HCT116 (cell line): ENCODE measurements at regions not wholly inside any gene's neighbourhood (a gene's known extent, or its start where the extent isn't known, plus 50 kb on each side); places are given as distances from the start of the nearest gene placed in this dataset.

ENCODE experiments used
- ATAC-seq: fragments of 200-7000 bp; cut with Tn5 transposase; 2 replicates; pipeline ENCODE4 v1.9.1; 2020; ENCODE audit warnings: mild to moderate bottlenecking, moderate library complexity
- BruUV-seq: library from RNA; stranded (reverse); fragments of 400-500 nt; replicated peaks from 2 replicates; lab custom pipeline; 2021; lab: Mats Ljungman, UMichigan
- CTCF ChIA-PET: fragments of 300-600 bp; sonication (Branson Sonifier 250); formaldehyde crosslinking; loops from one replicate; lab custom pipeline; 2021; ENCODE audit warnings: antibody characterized with exemption; lab: Charles Lee
- POLR2A ChIA-PET: fragments of 300-600, 350-600 bp; sonication (Branson Sonifier 250); formaldehyde crosslinking; loops from one replicate; lab custom pipeline; 2021; ENCODE audit warnings: antibody characterized with exemption; lab: Charles Lee
- RAD21 ChIA-PET, 2 experiments: fragments of 300-600 bp; sonication (Branson Sonifier 250); formaldehyde crosslinking; loops; one replicate each; lab custom pipeline; 2023; ENCODE audit warnings: low total read pairs in 2 of 2; ENCODE audit not compliant: uncharacterized antibody in 2 of 2, unreplicated experiment in 2 of 2, low non-redundant PET in 1 of 2; lab: Charles Lee
- DNase-seq: peaks from one replicate; pipeline ENCODE4 v3.0.0-alpha.2; 2010; ENCODE audit warnings: low read depth, low spot score
- H2AFZ ChIP-seq: fragments of 200-600 bp; shearing (Covaris generic), sonication (generic); 2 replicates; pipeline ENCODE4 v1.6.1; 2017; ENCODE audit warnings: low read depth, mixed run types, mixed read lengths, antibody characterized with exemption, low read length; ENCODE audit not compliant: poor library complexity, severe bottlenecking
- H3K27ac ChIP-seq: 2 replicates; pipeline ENCODE4 v1.5.1; 2012; ENCODE audit warnings: low read depth, low read length
- H3K27me3 ChIP-seq: fragments of 200-600 bp; sonication (generic); 2 replicates; pipeline ENCODE4 v1.6.1; 2016; ENCODE audit warnings: mixed run types, low read length, mixed read lengths; ENCODE audit not compliant: insufficient read depth
- H3K36me3 ChIP-seq, 2 experiments: fragments of 200-500 bp in 1 of 2; fragments of 200-600 bp in 1 of 2; sonication (Bioruptor generic) in 1 of 2; sonication (generic) in 1 of 2; 2 replicates each; pipeline versions ENCODE4 v1.5.1 to v1.6.1; 2014 to 2016; ENCODE audit warnings: low read length in 2 of 2, inconsistent platforms in 1 of 2, mixed read lengths in 1 of 2, mixed run types in 1 of 2; ENCODE audit not compliant: insufficient read depth in 2 of 2, control insufficient read depth in 1 of 2
- H3K4me1 ChIP-seq, 2 experiments: fragments of 200-600 bp in 1 of 2; sonication (generic) in 1 of 2; 2 replicates each; pipeline versions ENCODE4 v1.5.1 to v1.6.1; 2012 to 2017; ENCODE audit warnings: low read length in 2 of 2, inconsistent platforms in 1 of 2, mild to moderate bottlenecking in 1 of 2, mixed read lengths in 1 of 2, mixed run types in 1 of 2, moderate library complexity in 1 of 2; ENCODE audit not compliant: insufficient read depth in 2 of 2, control insufficient read depth in 1 of 2
- H3K4me2 ChIP-seq: fragments of 200-600 bp; sonication (generic); 2 replicates; pipeline ENCODE4 v1.6.1; 2017; ENCODE audit warnings: mixed run types, low read length, mixed read lengths
- H3K4me3 ChIP-seq, 2 experiments: fragments of 200-600 bp in 1 of 2; sonication (generic) in 1 of 2; replicated peaks in 1 of 2; 2 replicates each; pipeline ENCODE4 v1.5.1; 2011 to 2016; ENCODE audit warnings: low read length in 2 of 2, control low read depth in 1 of 2, low read depth in 1 of 2, mild to moderate bottlenecking in 1 of 2, mixed read lengths in 1 of 2, mixed run types in 1 of 2
- H3K79me2 ChIP-seq: fragments of 200-600 bp; sonication (generic); 2 replicates; pipeline ENCODE4 v1.6.1; 2017; ENCODE audit warnings: mild to moderate bottlenecking, mixed run types, low read length, moderate library complexity, mixed read lengths; ENCODE audit not compliant: insufficient read depth
- H3K9ac ChIP-seq: fragments of 200-600 bp; sonication (generic); 2 replicates; pipeline ENCODE4 v1.6.1; 2016; ENCODE audit warnings: low read length, mixed read lengths
- H3K9me2 ChIP-seq: fragments of 200-600 bp; sonication (generic), shearing (Covaris generic); 2 replicates; pipeline ENCODE4 v1.6.1; 2017; ENCODE audit warnings: mixed run types, mild to moderate bottlenecking, moderate library complexity; ENCODE audit not compliant: insufficient read depth
- H3K9me3 ChIP-seq, 2 experiments: fragments of 200-500 bp in 1 of 2; fragments of 200-600 bp in 1 of 2; sonication (Bioruptor generic) in 1 of 2; sonication (generic) in 1 of 2; 2 replicates each; pipeline ENCODE4 v1.6.1; 2014 to 2017; ENCODE audit warnings: low read length in 2 of 2, mixed read lengths in 2 of 2, inconsistent platforms in 1 of 2, low read depth in 1 of 2, mild to moderate bottlenecking in 1 of 2, mixed run types in 1 of 2, moderate library complexity in 1 of 2; ENCODE audit not compliant: control insufficient read depth in 1 of 2, insufficient read depth in 1 of 2
- H4K20me1 ChIP-seq: fragments of 200-600 bp; sonication (generic), shearing (Covaris generic); 2 replicates; pipeline ENCODE4 v1.6.1; 2017; ENCODE audit warnings: mixed run types, mild to moderate bottlenecking, moderate library complexity; ENCODE audit not compliant: insufficient read depth
- CBX3 ChIP-seq: IDR thresholded peaks from 2 replicates; pipeline ENCODE4 v1.6.1; 2012; ENCODE audit warnings: low read depth
- ELF1 ChIP-seq: IDR thresholded peaks from 2 replicates; pipeline ENCODE4 v1.6.1; 2012; ENCODE audit warnings: low read depth, borderline replicate concordance
- EZH2 ChIP-seq: fragments of 200-600 bp; sonication (generic); IDR thresholded peaks from 2 replicates; pipeline ENCODE4 v1.6.1; 2017; ENCODE audit warnings: antibody characterized with exemption, mixed run types
- FOSL1 ChIP-seq: IDR thresholded peaks from 2 replicates; pipeline ENCODE4 v1.6.1; 2012; ENCODE audit warnings: low read depth
- REST ChIP-seq: IDR thresholded peaks from 2 replicates; pipeline ENCODE4 v1.6.1; 2012; ENCODE audit warnings: low read depth
- SP1 ChIP-seq: IDR thresholded peaks from 2 replicates; pipeline ENCODE4 v1.6.1; 2012; ENCODE audit warnings: low read depth
- ZBTB33 ChIP-seq: IDR thresholded peaks from 2 replicates; pipeline ENCODE4 v1.6.1; 2011; ENCODE audit warnings: mild to moderate bottlenecking, low read length, moderate library complexity; ENCODE audit not compliant: insufficient replicate concordance; ENCODE audit errors: extremely low read depth
- ZFX ChIP-seq: fragments of 450-650 bp; IDR thresholded peaks from 2 replicates; pipeline ENCODE4 v1.6.1; 2017
- ZNF274 ChIP-seq: fragments of 200-500 bp; sonication (Bioruptor generic); IDR thresholded peaks from 2 replicates; pipeline ENCODE4 v1.6.1; 2014; ENCODE audit warnings: mild to moderate bottlenecking, low read depth, low read length, inconsistent platforms
- intact Hi-C: fragments of 100-400 bp; cut with micrococcal nuclease; formaldehyde crosslinking; loops from 2 replicates; pipeline ENCODE4 v1.10.0; 2022

- H3K4me1 ChIP-seq: no peaks in the 10 kb centered on the region
- no peak overlapping the region for H2AFZ ChIP-seq
- intact Hi-C loops: no loop called here
- no TSS peak for BruUV-seq
- H3K79me2 ChIP-seq: no peaks in the 10 kb centered on the region
- H3K27ac ChIP-seq: no peak overlapping the region
- no peak overlapping the region for H3K9ac ChIP-seq
- H4K20me1 ChIP-seq: no peaks in the 10 kb centered on the region
- ChIA-PET POLR2A (no interaction called here), RAD21 (no interaction called here), CTCF (no interaction called here)
- H3K9me2 ChIP-seq: 0 out of 2 replicates have a peak, but pooled peaks cover 4% of the 10 kb centered on the region
- TF ChIP-seq EZH2 (no peak), SP1 (no peak), ZBTB33 (no peak), REST (no peak), FOSL1 (no peak), ZNF274 (no peak), CBX3 (no peak), ZFX (no peak), ELF1 (no peak)
- H3K4me3 ChIP-seq: no peak overlapping the region
- H3K36me3 ChIP-seq: no peaks in the 10 kb centered on the region
- no peak for DNase-seq
- H3K9me3 ChIP-seq: no peaks in the 10 kb centered on the region
- no peaks in the 10 kb centered on the region for H3K27me3 ChIP-seq
- H3K4me2 ChIP-seq: no peak overlapping the region
- no peak for ATAC-seq
Observed at GRCh38 chr7:159239028-159239427, 94.4 kb upstream of the VIPR2 start.
